ENCODE measurements at regions not wholly inside any gene's neighbourhood (a gene's known extent, or its start where the extent isn't known, plus 50 kb on each side); places are given as distances from the start of the nearest gene placed in this dataset.

DNA sequence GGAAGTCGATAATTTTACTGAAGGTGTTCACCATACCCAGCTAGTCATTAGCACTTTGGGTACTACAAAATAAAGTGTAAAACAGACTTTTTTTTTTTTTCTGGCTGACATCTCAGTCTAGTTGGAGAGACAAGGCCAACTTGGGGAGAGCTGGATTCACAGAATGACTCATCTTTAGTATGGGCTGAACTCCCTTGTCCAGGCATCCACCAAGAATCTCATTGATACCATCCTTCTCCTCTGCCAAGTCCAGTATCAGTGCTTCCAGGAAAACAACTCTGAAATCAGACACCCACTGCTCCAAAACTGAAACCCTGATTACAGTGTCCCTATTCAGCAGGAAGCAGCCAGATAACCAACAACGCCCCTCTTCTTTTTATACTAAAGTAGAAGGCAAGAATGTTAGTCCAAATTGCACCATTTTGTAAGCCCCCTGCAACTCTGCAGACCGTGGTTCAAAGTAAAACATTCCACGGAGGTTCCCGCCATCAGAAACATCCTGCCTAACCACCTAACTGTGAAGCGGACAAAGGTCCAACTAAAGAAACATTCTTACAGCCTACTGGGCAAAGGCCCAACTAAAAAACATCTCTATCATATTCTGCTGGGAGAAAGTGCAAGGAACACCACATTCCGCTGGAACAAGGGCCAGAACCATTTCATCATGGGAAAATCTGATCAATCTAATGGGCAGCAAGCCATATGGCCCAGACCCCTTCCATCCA is 728.2 kb downstream of the BRINP1 start:
- H3K36me3 Mint-ChIP-seq = no peaks in the 10 kb centered on the region
- DNase-seq = no peak
- H3K4me1 Mint-ChIP-seq = no peaks in the 10 kb centered on the region
- intact Hi-C loops (cut with micrococcal nuclease) = loop anchor here (10.0 kb wide), 1 partner anchor 74 kb away; no protein-coding TSS in a partner anchor
- no peaks in the 10 kb centered on the region for H3K27me3 ChIP-seq (ENCODE audit: insufficient read depth, low read length)
- no peaks in the 10 kb centered on the region for H3K27me3 Mint-ChIP-seq
- no peaks in the 10 kb centered on the region for H3K4me1 ChIP-seq (ENCODE audit: insufficient read depth, low read length)
- H3K36me3 ChIP-seq (ENCODE audit: insufficient read depth, low read length) = no peaks in the 10 kb centered on the region
- H3K4me3 ChIP-seq (ENCODE audit: low read length in 2 of 2) = no peak overlapping the region
- POLR2A ChIA-PET (ENCODE audit: partially characterized antibody) = no interaction called here
- no peaks in the 10 kb centered on the region for H3K9me3 ChIP-seq (ENCODE audit: control insufficient read depth in 1 of 2, low read length in 2 of 2)
- CTCF ChIA-PET (ENCODE audit: partially characterized antibody) = no interaction called here
- H3K27ac Mint-ChIP-seq = no peak overlapping the region
- peaks cover 0 to 41% (median 25%) of the 10 kb centered on the region in 8 donors for H3K9me3 Mint-ChIP-seq
- H3K27ac ChIP-seq (ENCODE audit: low read depth, low read length) = no peak overlapping the region
- no peak overlapping the region for H3K4me3 Mint-ChIP-seq

DNA sequence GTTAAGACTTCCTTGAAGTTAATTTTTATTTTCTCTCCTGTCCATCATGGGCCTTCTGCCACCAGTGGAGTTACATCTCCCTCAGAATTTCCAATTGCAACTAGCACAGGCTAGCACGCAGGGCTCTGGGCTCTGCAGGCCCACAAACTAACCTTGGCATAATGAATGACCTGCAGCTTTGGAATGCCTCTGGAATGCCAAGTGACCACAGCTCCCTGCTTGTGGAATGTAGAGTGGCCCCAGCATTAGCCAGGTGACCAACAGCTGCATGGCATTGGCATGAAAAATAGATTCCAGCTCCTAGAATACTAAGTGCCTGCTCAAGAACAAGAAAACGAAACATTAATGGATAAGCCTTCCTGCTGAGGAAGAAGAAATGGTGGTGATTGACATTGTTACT is 726.1 kb downstream of the BRINP1 start:
- H3K27me3 ChIP-seq (ENCODE audit: insufficient read depth, low read length) = no peaks in the 10 kb centered on the region
- H3K4me1 Mint-ChIP-seq = no peaks in the 10 kb centered on the region
- H3K27ac ChIP-seq (ENCODE audit: low read depth, low read length) = no peak overlapping the region
- no peaks in the 10 kb centered on the region for H3K36me3 Mint-ChIP-seq
- no peak overlapping the region for H3K4me3 Mint-ChIP-seq
- ChIA-PET POLR2A (ENCODE audit: partially characterized antibody) (no interaction called here), CTCF (ENCODE audit: partially characterized antibody) (no interaction called here)
- H3K4me1 ChIP-seq (ENCODE audit: insufficient read depth, low read length) = no peaks in the 10 kb centered on the region
- H3K4me3 ChIP-seq (ENCODE audit: low read length in 2 of 2) = no peak overlapping the region
- no peak for DNase-seq
- H3K27me3 Mint-ChIP-seq = no peaks in the 10 kb centered on the region
- H3K9me3 Mint-ChIP-seq = peaks cover 0 to 48% (median 28%) of the 10 kb centered on the region in 8 donors
- H3K36me3 ChIP-seq (ENCODE audit: insufficient read depth, low read length) = no peaks in the 10 kb centered on the region
- intact Hi-C loops (cut with micrococcal nuclease) = loop anchor here (10.0 kb wide), 1 partner anchor 72 kb away; no protein-coding TSS in a partner anchor
- H3K9me3 ChIP-seq (ENCODE audit: control insufficient read depth in 1 of 2, low read length in 2 of 2) = no peaks in the 10 kb centered on the region
- no peak overlapping the region for H3K27ac Mint-ChIP-seq

DNA sequence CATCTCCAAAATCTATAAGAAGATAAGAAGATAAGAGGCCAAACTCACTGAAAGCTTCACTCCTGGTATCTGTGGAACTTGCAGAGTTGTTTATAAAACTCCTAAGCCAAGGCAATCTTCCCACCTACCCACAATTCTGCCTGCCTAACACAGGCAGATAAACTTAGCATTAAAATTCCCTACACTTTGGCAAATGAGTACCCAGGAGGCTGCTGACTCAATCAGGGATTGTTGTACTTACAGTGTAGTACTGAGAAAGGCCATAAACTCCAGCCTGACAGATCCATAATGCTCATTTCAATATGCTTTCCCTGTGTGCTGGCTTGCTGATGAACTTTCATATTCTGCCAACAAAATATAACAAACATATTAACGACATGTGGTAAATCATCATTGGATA is 725.2 kb downstream of the BRINP1 start:
- POLR2A ChIA-PET (ENCODE audit: partially characterized antibody) = no interaction called here
- H3K27ac Mint-ChIP-seq = no peak overlapping the region

DNA sequence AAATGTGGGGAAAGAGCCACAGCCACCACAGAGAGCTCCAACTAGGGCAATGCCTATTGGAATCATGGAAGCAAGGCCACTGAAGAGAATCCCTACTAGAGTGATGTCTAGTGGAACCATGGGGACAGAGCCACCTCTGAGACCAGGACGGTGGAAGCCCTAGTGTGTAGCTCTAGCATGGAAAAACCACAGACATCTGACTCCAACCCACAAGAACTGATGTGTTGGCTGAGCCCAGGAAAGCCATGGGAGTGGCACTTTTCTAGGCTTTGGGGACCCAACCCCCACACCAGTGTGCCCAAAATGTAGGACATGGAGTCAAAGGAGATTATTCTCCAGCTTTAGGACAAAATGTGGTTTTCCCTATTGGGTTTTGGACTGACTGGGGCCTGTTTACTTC is 721.9 kb downstream of the BRINP1 start:
- H3K4me1 ChIP-seq (ENCODE audit: insufficient read depth, low read length) = no peaks in the 10 kb centered on the region
- H3K27me3 ChIP-seq (ENCODE audit: insufficient read depth, low read length) = no peaks in the 10 kb centered on the region
- H3K36me3 ChIP-seq (ENCODE audit: insufficient read depth, low read length) = no peaks in the 10 kb centered on the region
- no peaks in the 10 kb centered on the region for H3K9me3 ChIP-seq (ENCODE audit: control insufficient read depth in 1 of 2, low read length in 2 of 2)
- H3K27ac Mint-ChIP-seq = no peak overlapping the region
- no peak for DNase-seq
- H3K36me3 Mint-ChIP-seq = no peaks in the 10 kb centered on the region
- no peaks in the 10 kb centered on the region for H3K27me3 Mint-ChIP-seq
- intact Hi-C loops (cut with micrococcal nuclease) = loop anchor here (10.0 kb wide), 1 partner anchor 67 kb away; no protein-coding TSS in a partner anchor
- no peak overlapping the region for H3K4me3 ChIP-seq (ENCODE audit: low read length in 2 of 2)
- no peaks in the 10 kb centered on the region for H3K4me1 Mint-ChIP-seq
- H3K27ac ChIP-seq (ENCODE audit: low read depth, low read length) = no peak overlapping the region
- no peak overlapping the region for H3K4me3 Mint-ChIP-seq
- peaks cover 0 to 26% (median 19%) of the 10 kb centered on the region in 8 donors for H3K9me3 Mint-ChIP-seq
- ChIA-PET CTCF (ENCODE audit: partially characterized antibody) (no interaction called here), POLR2A (ENCODE audit: partially characterized antibody) (no interaction called here)

More for the DNA sequence above, 725.2 kb downstream of the BRINP1 start:
- Mint-ChIP-seq H3K9me3 (peaks cover 0 to 38% (median 22%) of the 10 kb centered on the region in 8 donors), H3K4me1 (no peaks in the 10 kb centered on the region), H3K4me3 (no peak overlapping the region), H3K27me3 (no peaks in the 10 kb centered on the region), H3K36me3 (no peaks in the 10 kb centered on the region)
- intact Hi-C loops (cut with micrococcal nuclease) = loop anchor here (10.0 kb wide), 1 partner anchor 71 kb away; no protein-coding TSS in a partner anchor
- Histone ChIP-seq H3K36me3 (ENCODE audit: insufficient read depth, low read length) (no peaks in the 10 kb centered on the region), H3K4me1 (ENCODE audit: insufficient read depth, low read length) (no peaks in the 10 kb centered on the region), H3K27me3 (ENCODE audit: insufficient read depth, low read length) (no peaks in the 10 kb centered on the region), H3K27ac (ENCODE audit: low read depth, low read length) (no peak overlapping the region), H3K4me3 (ENCODE audit: low read length in 2 of 2) (no peak overlapping the region), H3K9me3 (ENCODE audit: control insufficient read depth in 1 of 2, low read length in 2 of 2) (no peaks in the 10 kb centered on the region)
- CTCF ChIA-PET (ENCODE audit: partially characterized antibody) = no interaction called here
- DNase-seq = no peak

DNA sequence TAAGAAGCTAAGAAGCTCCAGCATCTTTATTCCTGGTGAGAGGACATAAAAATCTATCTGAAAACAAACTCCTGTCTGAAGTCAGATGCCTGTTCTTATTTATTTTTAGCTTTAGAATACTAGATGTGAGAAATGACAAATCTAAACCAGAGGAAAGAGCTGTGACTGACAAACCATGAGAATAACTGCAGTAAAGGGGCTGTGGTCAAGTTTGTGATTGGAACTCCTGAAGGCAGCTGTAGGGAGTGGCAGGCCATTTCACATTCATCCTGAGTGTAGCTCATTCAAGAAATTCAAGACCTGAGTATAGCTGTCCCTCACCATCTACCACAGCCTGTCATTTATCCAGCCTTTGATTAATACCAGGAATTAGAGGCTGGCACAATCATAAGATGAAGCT is 718.8 kb downstream of the BRINP1 start:
- ChIA-PET CTCF (ENCODE audit: partially characterized antibody) (no interaction called here), POLR2A (ENCODE audit: partially characterized antibody) (no interaction called here)
- Mint-ChIP-seq H3K27ac (no peak overlapping the region), H3K4me3 (no peak overlapping the region), H3K27me3 (no peaks in the 10 kb centered on the region), H3K4me1 (no peaks in the 10 kb centered on the region), H3K9me3 (peaks cover 0 to 22% (median 13%) of the 10 kb centered on the region in 8 donors), H3K36me3 (no peaks in the 10 kb centered on the region)
- Histone ChIP-seq H3K4me3 (ENCODE audit: low read length in 2 of 2) (no peak overlapping the region), H3K27me3 (ENCODE audit: insufficient read depth, low read length) (no peaks in the 10 kb centered on the region), H3K4me1 (ENCODE audit: insufficient read depth, low read length) (no peaks in the 10 kb centered on the region), H3K9me3 (ENCODE audit: control insufficient read depth in 1 of 2, low read length in 2 of 2) (no peaks in the 10 kb centered on the region), H3K27ac (ENCODE audit: low read depth, low read length) (no peak overlapping the region), H3K36me3 (ENCODE audit: insufficient read depth, low read length) (no peaks in the 10 kb centered on the region)
- no peak for DNase-seq
- intact Hi-C loops (cut with micrococcal nuclease) = no loop called here

DNA sequence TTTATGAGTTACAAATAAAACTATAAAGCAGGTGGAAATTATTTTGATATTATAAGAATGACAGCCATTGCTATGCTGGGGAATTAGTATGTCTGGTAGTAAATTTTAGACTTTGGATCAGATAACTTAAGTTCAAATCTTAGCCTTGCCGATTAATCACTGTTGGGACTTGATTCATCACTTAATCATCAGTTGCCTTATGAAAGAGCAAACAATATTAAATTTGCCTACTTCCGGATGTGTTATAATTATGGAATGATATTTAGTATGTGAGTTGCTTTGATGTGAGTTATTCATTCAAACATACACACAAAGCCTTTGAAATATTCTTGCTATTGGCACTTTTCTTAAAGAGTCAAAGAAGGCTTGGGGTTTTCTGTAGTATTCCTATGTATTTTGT is 717.7 kb downstream of the BRINP1 start:
- H3K4me3 ChIP-seq (ENCODE audit: low read length in 2 of 2) = no peak overlapping the region
- no peak overlapping the region for H3K4me3 Mint-ChIP-seq
- POLR2A ChIA-PET (ENCODE audit: partially characterized antibody) = no interaction called here
- CTCF ChIA-PET (ENCODE audit: partially characterized antibody) = no interaction called here
- no peaks in the 10 kb centered on the region for H3K9me3 ChIP-seq (ENCODE audit: control insufficient read depth in 1 of 2, low read length in 2 of 2)
- no peak overlapping the region for H3K27ac Mint-ChIP-seq
- H3K27ac ChIP-seq (ENCODE audit: low read depth, low read length) = no peak overlapping the region
- H3K27me3 ChIP-seq (ENCODE audit: insufficient read depth, low read length) = no peaks in the 10 kb centered on the region
- intact Hi-C loops (cut with micrococcal nuclease) = no loop called here
- H3K27me3 Mint-ChIP-seq = no peaks in the 10 kb centered on the region
- no peaks in the 10 kb centered on the region for H3K4me1 ChIP-seq (ENCODE audit: insufficient read depth, low read length)
- peaks cover 0 to 12% (median 4%) of the 10 kb centered on the region in 8 donors for H3K9me3 Mint-ChIP-seq
- no peaks in the 10 kb centered on the region for H3K4me1 Mint-ChIP-seq
- H3K36me3 Mint-ChIP-seq = no peaks in the 10 kb centered on the region
- DNase-seq = no peak
- H3K36me3 ChIP-seq (ENCODE audit: insufficient read depth, low read length) = no peaks in the 10 kb centered on the region

DNA sequence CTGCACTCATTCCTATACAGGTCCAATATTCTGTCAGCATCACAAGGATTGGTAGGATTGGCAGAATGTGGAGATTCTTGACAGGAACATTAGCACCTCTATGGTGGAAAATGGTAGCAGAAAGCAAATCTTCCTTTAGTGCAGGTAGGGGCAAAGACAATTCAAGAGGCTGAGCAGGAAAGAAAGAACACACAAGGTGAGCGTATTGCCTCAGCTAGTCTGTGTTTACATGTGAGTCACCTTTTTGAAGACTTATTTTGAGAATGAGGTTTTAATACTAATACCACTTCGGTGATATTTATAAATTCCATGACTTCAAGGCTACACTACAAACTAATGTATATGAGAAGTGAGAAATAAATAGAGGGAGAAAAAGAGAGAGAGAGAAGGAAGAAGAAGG is 717.0 kb downstream of the BRINP1 start:
- no peak overlapping the region for H3K4me3 Mint-ChIP-seq
- H3K27ac ChIP-seq (ENCODE audit: low read depth, low read length) = no peak overlapping the region
- H3K4me1 ChIP-seq (ENCODE audit: insufficient read depth, low read length) = no peaks in the 10 kb centered on the region
- ChIA-PET CTCF (ENCODE audit: partially characterized antibody) (no interaction called here), POLR2A (ENCODE audit: partially characterized antibody) (no interaction called here)
- H3K27ac Mint-ChIP-seq = no peak overlapping the region
- no peaks in the 10 kb centered on the region for H3K4me1 Mint-ChIP-seq
- H3K36me3 Mint-ChIP-seq = no peaks in the 10 kb centered on the region
- intact Hi-C loops (cut with micrococcal nuclease) = no loop called here
- no peaks in the 10 kb centered on the region for H3K9me3 ChIP-seq (ENCODE audit: control insufficient read depth in 1 of 2, low read length in 2 of 2)
- H3K9me3 Mint-ChIP-seq = peaks cover 0 to 12% (median 4%) of the 10 kb centered on the region in 8 donors
- H3K27me3 ChIP-seq (ENCODE audit: insufficient read depth, low read length) = no peaks in the 10 kb centered on the region
- no peak for DNase-seq
- H3K27me3 Mint-ChIP-seq = no peaks in the 10 kb centered on the region
- no peaks in the 10 kb centered on the region for H3K36me3 ChIP-seq (ENCODE audit: insufficient read depth, low read length)
- no peak overlapping the region for H3K4me3 ChIP-seq (ENCODE audit: low read length in 2 of 2)

All from CD4-positive, alpha-beta memory T cell (primary cell).